GM12891 (cell line): ENCODE measurements at regions not wholly inside any gene's neighbourhood (a gene's known extent, or its start where the extent isn't known, plus 50 kb on each side); places are given as distances from the start of the nearest gene placed in this dataset.

Source experiments
- POLR2A ChIP-seq: IDR thresholded peaks from 2 replicates; pipeline ENCODE4 v1.6.1; 2011; ENCODE audit warnings: low read depth, low read length, control low read depth
- POLR2AphosphoS5 ChIP-seq: IDR thresholded peaks from 2 replicates; pipeline ENCODE4 v1.6.1; 2011; ENCODE audit warnings: low read depth, low read length, control low read depth
- SPI1 ChIP-seq: IDR thresholded peaks from 2 replicates; pipeline ENCODE4 v1.6.1; 2011; ENCODE audit warnings: low read depth, low read length, control low read depth

DNA sequence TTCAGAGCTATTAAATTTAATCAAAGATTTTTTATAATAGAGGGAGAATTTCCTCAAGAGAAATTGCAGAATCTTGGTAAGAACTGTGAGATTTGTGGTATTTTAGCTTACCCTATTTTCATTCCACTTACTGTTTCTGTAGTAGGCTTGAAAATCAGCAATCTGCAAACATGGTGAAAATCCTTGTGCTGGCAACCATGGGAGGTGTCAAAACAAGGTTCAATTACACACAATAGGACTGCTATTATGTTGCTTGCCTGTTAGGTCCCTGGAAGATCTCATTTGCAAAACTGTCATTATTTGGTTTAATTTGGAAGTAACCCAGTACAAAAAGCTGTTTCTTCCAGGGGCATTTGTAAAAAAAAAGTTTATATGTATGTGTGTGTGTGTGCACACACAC is 662.8 kb upstream of the SLITRK6 start:
- TF ChIP-seq POLR2A (no peak), POLR2AphosphoS5 (no peak), SPI1 (no peak)
